ENCODE measurements at regions not wholly inside any gene's neighbourhood (a gene's known extent, or its start where the extent isn't known, plus 50 kb on each side); places are given as distances from the start of the nearest gene placed in this dataset.

DNA sequence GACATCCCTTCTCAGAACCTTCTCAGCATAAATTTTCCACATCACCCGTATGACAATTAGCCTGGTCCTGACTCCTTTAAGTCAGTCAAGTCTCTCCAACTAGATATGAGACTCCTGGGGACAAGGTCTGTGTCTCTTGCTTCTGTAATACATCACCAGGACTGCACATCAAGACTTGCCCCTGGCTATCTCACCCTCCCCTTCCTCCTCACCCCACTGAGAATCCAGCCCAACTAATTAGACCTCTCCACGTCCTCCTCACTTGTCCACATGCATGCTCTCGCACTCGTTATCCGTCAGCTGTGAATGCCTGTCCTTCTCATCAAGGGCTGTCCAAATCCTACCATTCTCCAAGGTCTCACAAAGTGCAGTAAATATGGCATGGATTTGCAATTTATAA lies 542.8 kb downstream of the PTPRU start:
- TF ChIP-seq CTCF (CRISPR knock-in tag; IDR thresholded peaks at IDR 0.05) (no peak), ARHGAP35 (CRISPR knock-in tag; IDR thresholded peaks at IDR 0.05; ENCODE audit: borderline replicate concordance) (no peak), EP300 (IDR thresholded peaks at IDR 0.05; ENCODE audit: low read depth in 2 of 2, low read length in 2 of 2) (no peak), EP300 (CRISPR knock-in tag; IDR thresholded peaks at IDR 0.05; ENCODE audit: borderline replicate concordance) (no peak), ZNF766 (CRISPR knock-in tag; IDR thresholded peaks at IDR 0.05; ENCODE audit: borderline replicate concordance) (no peak), FOXO1 (CRISPR knock-in tag; IDR thresholded peaks at IDR 0.05) (no peak), ZBTB7A (CRISPR knock-in tag; IDR thresholded peaks at IDR 0.05) (no peak), ZNF687 (CRISPR knock-in tag; IDR thresholded peaks at IDR 0.05) (no peak), CCAR2 (optimal IDR thresholded peaks at IDR 0.05; ENCODE audit: low read depth, low read length) (no peak)
